Naive thymus-derived CD4-positive, alpha-beta T cell (primary cell): ENCODE measurements at regions not wholly inside any gene's neighbourhood (a gene's known extent, or its start where the extent isn't known, plus 50 kb on each side); places are given as distances from the start of the nearest gene placed in this dataset.

ENCODE experiments used
- ATAC-seq: fragments of 150-1000 bp; cut with Tn5 transposase; 2 replicates; pipeline ENCODE4 v1.10.0; 2021; ENCODE audit warnings: mild to moderate bottlenecking, moderate library complexity
- CTCF ChIA-PET: fragments of 350-600 bp; sonication (Branson Sonifier 250); formaldehyde crosslinking; loops from one replicate; lab custom pipeline; 2021; ENCODE audit warnings: antibody characterized with exemption; lab: Charles Lee
- POLR2A ChIA-PET: fragments of 350-600 bp; sonication (Branson Sonifier 250); formaldehyde crosslinking; loops from one replicate; lab custom pipeline; 2021; ENCODE audit warnings: antibody characterized with exemption, inconsistent platforms; lab: Charles Lee
- DNase-seq, 9 donors: peaks; one replicate each; pipeline versions ENCODE4 v3.0.0 to v3.0.0-alpha.2; 2020 to 2022; ENCODE audit warnings: mixed read lengths in 1 of 9
- H3K27ac ChIP-seq: one replicate; pipeline ENCODE4 v1.7.0; 2013; ENCODE audit warnings: mild to moderate bottlenecking, low read depth, low read length, moderate library complexity
- H3K27me3 ChIP-seq, 2 donors: one replicate each; pipeline ENCODE4 v1.7.0; 2013; ENCODE audit warnings: low read length in 2 of 2, mild to moderate bottlenecking in 2 of 2, moderate library complexity in 2 of 2; ENCODE audit not compliant: control insufficient read depth in 2 of 2, insufficient read depth in 2 of 2
- H3K36me3 ChIP-seq, 3 experiments: 1 replicate in 2 of 3; 2 replicates in 1 of 3; pipeline ENCODE4 v1.7.0; 2013; ENCODE audit warnings: low read length in 3 of 3, mild to moderate bottlenecking in 3 of 3, moderate library complexity in 1 of 3; ENCODE audit not compliant: insufficient read depth in 3 of 3, control insufficient read depth in 2 of 3
- H3K4me1 ChIP-seq, 2 donors: one replicate each; pipeline ENCODE4 v1.7.0; 2013; ENCODE audit warnings: low read length in 2 of 2, mild to moderate bottlenecking in 2 of 2, moderate library complexity in 1 of 2; ENCODE audit not compliant: control insufficient read depth in 2 of 2, insufficient read depth in 2 of 2
- H3K4me3 ChIP-seq: 2 replicates; pipeline ENCODE4 v1.7.0; 2013; ENCODE audit warnings: mild to moderate bottlenecking, low read length
- H3K9me3 ChIP-seq, 3 experiments: 1 replicate in 2 of 3; 2 replicates in 1 of 3; pipeline ENCODE4 v1.7.0; 2013; ENCODE audit warnings: low read length in 3 of 3; ENCODE audit not compliant: control insufficient read depth in 2 of 3
- H3K27ac Mint-ChIP-seq, 9 donors: one replicate each; pipeline ENCODE4 v1.8.0; 2020 to 2022; ENCODE audit warnings: mixed read lengths in 9 of 9, mild to moderate bottlenecking in 8 of 9, moderate library complexity in 5 of 9, inconsistent platforms in 2 of 9
- H3K27me3 Mint-ChIP-seq, 5 donors: one replicate each; pipeline ENCODE4 v1.8.0; 2021 to 2022; ENCODE audit warnings: mixed read lengths in 5 of 5, mild to moderate bottlenecking in 1 of 5
- H3K36me3 Mint-ChIP-seq, 5 donors: one replicate each; pipeline ENCODE4 v1.8.0; 2020 to 2022; ENCODE audit warnings: mixed read lengths in 5 of 5, mild to moderate bottlenecking in 3 of 5, inconsistent platforms in 1 of 5
- H3K4me1 Mint-ChIP-seq, 7 donors: one replicate each; pipeline ENCODE4 v1.8.0; 2020 to 2022; ENCODE audit warnings: mixed read lengths in 7 of 7, mild to moderate bottlenecking in 3 of 7, inconsistent platforms in 1 of 7
- H3K4me3 Mint-ChIP-seq, 10 donors: one replicate each; pipeline ENCODE4 v1.8.0; 2020 to 2022; ENCODE audit warnings: mild to moderate bottlenecking in 10 of 10, mixed read lengths in 10 of 10, moderate library complexity in 6 of 10, inconsistent platforms in 2 of 10
- H3K9me3 Mint-ChIP-seq, 11 donors: one replicate each; pipeline ENCODE4 v1.8.0; 2020 to 2022; ENCODE audit warnings: mixed read lengths in 11 of 11, mild to moderate bottlenecking in 4 of 11, inconsistent platforms in 1 of 11, moderate library complexity in 1 of 11
- intact Hi-C, 2 donors: fragments of 100-400 bp; cut with micrococcal nuclease; formaldehyde crosslinking; loops; one replicate each; pipeline ENCODE4 v1.15.1; 2023

GRCh38 chr11:11178671-11179638, 174.1 kb downstream of the CSNK2A3 start:
- DNase-seq, result no peak
- Mint-ChIP-seq H3K36me3 (no peaks in the 10 kb centered on the region), H3K4me3 (no peak overlapping the region), H3K27ac (no peak overlapping the region), H3K4me1 (no peaks in the 10 kb centered on the region), H3K9me3 (peaks cover 0 to 2% (median 0%) of the 10 kb centered on the region in 11 donors), H3K27me3 (peaks cover 4 to 10% (median 6%) of the 10 kb centered on the region in 5 donors)
- no peak overlapping the region for H3K4me3 ChIP-seq
- no peaks in the 10 kb centered on the region for H3K36me3 ChIP-seq
- ChIA-PET POLR2A (no interaction called here), CTCF (no interaction called here)
- H3K9me3 ChIP-seq, result no peaks in the 10 kb centered on the region
- no peak for ATAC-seq
- no peak overlapping the region for H3K27ac ChIP-seq
- intact Hi-C loops, result no loop called here
- no peaks in the 10 kb centered on the region for H3K4me1 ChIP-seq
- H3K27me3 ChIP-seq, result no peaks in the 10 kb centered on the region

GRCh38 chr11:11177156-11177808, 175.8 kb downstream of the CSNK2A3 start:
- Histone ChIP-seq H3K27ac (no peak overlapping the region), H3K4me1 (peaks cover 0 to 3% of the 10 kb centered on the region in 2 donors), H3K9me3 (no peaks in the 10 kb centered on the region), H3K27me3 (no peaks in the 10 kb centered on the region), H3K36me3 (no peaks in the 10 kb centered on the region), H3K4me3 (no peak overlapping the region)
- H3K27me3 Mint-ChIP-seq, result peaks cover 0 to 9% (median 4%) of the 10 kb centered on the region in 5 donors
- H3K9me3 Mint-ChIP-seq, result peaks cover 0 to 2% (median 0%) of the 10 kb centered on the region in 11 donors
- H3K4me3 Mint-ChIP-seq, result no peak overlapping the region
- H3K27ac Mint-ChIP-seq, result no peak overlapping the region
- no peak for DNase-seq
- no peak for ATAC-seq
- peaks cover 0 to 2% (median under 1%) of the 10 kb centered on the region in 7 donors for H3K4me1 Mint-ChIP-seq
- ChIA-PET CTCF (interaction anchor here (0.8 kb wide), 1 partner anchor 140 kb away, joined by 3 read pairs; no protein-coding TSS in a partner anchor), POLR2A (no interaction called here)
- no peaks in the 10 kb centered on the region for H3K36me3 Mint-ChIP-seq
- intact Hi-C loops, result no loop called here

- intact Hi-C loops, result no loop called here
Measured at GRCh38 chr11:11173316-11174025, 179.6 kb downstream of the CSNK2A3 start.

GRCh38 chr11:11171854-11172253, 181.2 kb downstream of the CSNK2A3 start:
- Mint-ChIP-seq H3K4me3 (no peak overlapping the region), H3K27me3 (peaks cover 0 to 13% (median 0%) of the 10 kb centered on the region in 5 donors), H3K9me3 (peaks cover 0 to 2% (median 0%) of the 10 kb centered on the region in 11 donors), H3K4me1 (peaks cover 6 to 11% (median 10%) of the 10 kb centered on the region in 7 donors), H3K27ac (peak overlapping the region in 5 of 9 donors; percentile 2 to 77 (median 29)), H3K36me3 (no peaks in the 10 kb centered on the region)
- CTCF ChIA-PET, result interaction anchor here (1.6 kb wide), 1 partner anchor 15 kb away, joined by 4 read pairs; no protein-coding TSS in a partner anchor
- no peak overlapping the region for H3K27ac ChIP-seq
- no peaks in the 10 kb centered on the region for H3K36me3 ChIP-seq
- intact Hi-C loops, result no loop called here
- H3K9me3 ChIP-seq, result no peaks in the 10 kb centered on the region
- ATAC-seq (peak; percentile 91), DNase-seq (peak in 7 of 9 donors; percentile 18 to 46 (median 34))
- H3K4me1 ChIP-seq, result peaks cover 0 to 20% of the 10 kb centered on the region in 2 donors
- no peaks in the 10 kb centered on the region for H3K27me3 ChIP-seq
- no peak overlapping the region for H3K4me3 ChIP-seq
- POLR2A ChIA-PET, result no interaction called here

More at GRCh38 chr11:11173316-11174025, 179.6 kb downstream of the CSNK2A3 start:
- ATAC-seq (no peak), DNase-seq (no peak)
- Histone ChIP-seq H3K9me3 (no peaks in the 10 kb centered on the region), H3K36me3 (no peaks in the 10 kb centered on the region), H3K4me3 (no peak overlapping the region), H3K27ac (no peak overlapping the region), H3K4me1 (peaks cover 0 to 20% of the 10 kb centered on the region in 2 donors), H3K27me3 (no peaks in the 10 kb centered on the region)
- CTCF ChIA-PET, result no interaction called here
- Mint-ChIP-seq H3K4me3 (no peak overlapping the region), H3K36me3 (no peaks in the 10 kb centered on the region), H3K9me3 (peaks cover 0 to 2% (median 0%) of the 10 kb centered on the region in 11 donors), H3K27ac (no peak overlapping the region), H3K27me3 (peaks cover 0 to 9% (median 0%) of the 10 kb centered on the region in 5 donors), H3K4me1 (peaks cover 6 to 11% (median 10%) of the 10 kb centered on the region in 7 donors)
- POLR2A ChIA-PET, result interaction anchor here (0.7 kb wide), 1 partner anchor 114 kb away, joined by 3 read pairs; no protein-coding TSS in a partner anchor

- Mint-ChIP-seq H3K9me3 (peaks cover 0 to 2% (median 0%) of the 10 kb centered on the region in 11 donors), H3K27ac (peak overlapping the region in 1 of 9 donors; percentile 60), H3K4me1 (peaks cover 6 to 11% (median 10%) of the 10 kb centered on the region in 7 donors), H3K4me3 (no peak overlapping the region), H3K36me3 (no peaks in the 10 kb centered on the region), H3K27me3 (peaks cover 0 to 13% (median 0%) of the 10 kb centered on the region in 5 donors)
- H3K9me3 ChIP-seq, result no peaks in the 10 kb centered on the region
- H3K4me1 ChIP-seq, result peaks cover 0 to 20% of the 10 kb centered on the region in 2 donors
- no peak for DNase-seq
- no peaks in the 10 kb centered on the region for H3K36me3 ChIP-seq
- no peak overlapping the region for H3K27ac ChIP-seq
- POLR2A ChIA-PET, result no interaction called here
- intact Hi-C loops, result no loop called here
- no peak for ATAC-seq
- no peaks in the 10 kb centered on the region for H3K27me3 ChIP-seq
- H3K4me3 ChIP-seq, result no peak overlapping the region
- CTCF ChIA-PET, result interaction anchor here (1.6 kb wide), 1 partner anchor 15 kb away, joined by 4 read pairs; no protein-coding TSS in a partner anchor
Measured at GRCh38 chr11:11171285-11171684, 181.8 kb downstream of the CSNK2A3 start.
